ENCODE measurements at regions not wholly inside any gene's neighbourhood (a gene's known extent, or its start where the extent isn't known, plus 50 kb on each side); places are given as distances from the start of the nearest gene placed in this dataset.

DNA sequence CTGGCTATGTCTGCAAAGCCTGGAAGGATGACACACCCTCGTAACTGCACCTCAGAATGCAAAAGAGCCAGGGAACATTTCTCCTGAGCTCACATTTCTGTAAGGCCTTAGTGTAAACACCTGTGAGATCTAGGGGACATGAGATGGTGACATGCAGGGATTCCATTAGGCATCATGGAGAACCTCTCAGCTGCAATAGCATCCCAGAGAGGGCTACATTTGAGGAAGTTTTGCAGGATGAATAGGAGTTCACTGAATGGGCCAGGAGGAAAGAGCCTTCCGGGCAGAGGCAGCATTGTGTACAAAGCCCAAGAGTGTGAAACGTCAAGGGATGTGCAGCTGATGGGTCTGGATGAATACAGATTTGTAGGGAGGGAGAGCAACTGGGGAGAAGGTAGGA is 223.0 kb upstream of the RPL38 start:
- no peak for DNase-seq (ENCODE audit: low spot score in 2 of 2)
- TF ChIP-seq, protein P1, sequence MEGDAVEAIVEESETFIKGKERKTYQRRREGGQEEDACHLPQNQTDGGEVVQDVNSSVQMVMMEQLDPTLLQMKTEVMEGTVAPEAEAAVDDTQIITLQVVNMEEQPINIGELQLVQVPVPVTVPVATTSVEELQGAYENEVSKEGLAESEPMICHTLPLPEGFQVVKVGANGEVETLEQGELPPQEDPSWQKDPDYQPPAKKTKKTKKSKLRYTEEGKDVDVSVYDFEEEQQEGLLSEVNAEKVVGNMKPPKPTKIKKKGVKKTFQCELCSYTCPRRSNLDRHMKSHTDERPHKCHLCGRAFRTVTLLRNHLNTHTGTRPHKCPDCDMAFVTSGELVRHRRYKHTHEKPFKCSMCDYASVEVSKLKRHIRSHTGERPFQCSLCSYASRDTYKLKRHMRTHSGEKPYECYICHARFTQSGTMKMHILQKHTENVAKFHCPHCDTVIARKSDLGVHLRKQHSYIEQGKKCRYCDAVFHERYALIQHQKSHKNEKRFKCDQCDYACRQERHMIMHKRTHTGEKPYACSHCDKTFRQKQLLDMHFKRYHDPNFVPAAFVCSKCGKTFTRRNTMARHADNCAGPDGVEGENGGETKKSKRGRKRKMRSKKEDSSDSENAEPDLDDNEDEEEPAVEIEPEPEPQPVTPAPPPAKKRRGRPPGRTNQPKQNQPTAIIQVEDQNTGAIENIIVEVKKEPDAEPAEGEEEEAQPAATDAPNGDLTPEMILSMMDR (IDR thresholded peaks at IDR 0.05), result no peak
- TF ChIP-seq POLR2A (IDR thresholded peaks at IDR 0.05), result no peak
- H3K4me3 ChIP-seq (ENCODE audit: low read depth, poor library complexity, severe bottlenecking), result no peak overlapping the region
- WGBS, 2 donors, result 75 to 82% methylated on average over 3 of the region's 3 CpGs
- intact Hi-C loops (cut with DNase I; ENCODE audit: low total_unique reads), result no loop called here

GRCh38 chr17:73982871-73983270 is 220.6 kb upstream of the RPL38 start:
- WGBS, 2 donors, result 58 to 61% methylated on average over 8 of the region's 8 CpGs
- intact Hi-C loops (cut with DNase I; ENCODE audit: low total_unique reads), result no loop called here
- TF ChIP-seq, protein P1 (IDR thresholded peaks at IDR 0.05), result no peak
- no peak for TF ChIP-seq POLR2A (IDR thresholded peaks at IDR 0.05)
- no peak overlapping the region for H3K4me3 ChIP-seq (ENCODE audit: low read depth, poor library complexity, severe bottlenecking)
- no peak for DNase-seq (ENCODE audit: low spot score in 2 of 2)

DNA sequence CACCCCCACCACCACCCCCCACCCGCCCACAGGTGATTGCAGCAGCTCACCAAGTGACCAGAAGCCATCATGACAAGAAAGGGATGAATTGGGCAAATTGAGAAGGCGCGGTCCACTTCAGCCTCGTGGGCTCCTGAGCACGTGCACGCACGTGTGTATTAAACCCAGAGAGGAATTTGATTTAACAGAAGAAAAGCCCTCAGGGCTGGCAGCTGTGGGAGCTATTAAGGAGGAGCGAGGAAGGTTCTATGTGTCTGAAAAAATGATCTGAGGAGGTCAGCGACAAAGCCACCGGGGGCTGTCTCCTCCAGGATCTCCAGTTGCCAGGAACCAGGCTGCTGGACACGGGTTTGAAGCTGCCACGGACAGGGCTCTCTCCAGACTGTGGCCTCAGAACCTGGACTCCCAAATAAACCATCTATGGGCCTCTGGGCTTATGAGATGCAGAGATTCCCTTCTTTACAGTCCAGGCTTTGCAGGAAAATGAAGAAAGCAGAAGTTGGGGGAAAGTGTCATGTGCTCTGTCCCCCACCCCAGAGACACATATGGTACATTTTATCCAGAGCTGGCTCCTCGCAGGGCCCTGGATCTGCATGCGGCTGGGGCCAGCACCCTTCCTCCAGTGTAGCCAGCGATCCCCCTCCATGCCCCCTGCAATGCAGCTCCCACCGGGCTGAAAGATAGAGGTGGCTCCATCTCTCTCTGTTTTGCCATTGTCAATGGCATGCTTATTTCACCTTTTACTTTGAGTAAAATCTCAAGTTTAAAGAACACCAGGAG is 219.7 kb upstream of the RPL38 start:
- intact Hi-C loops (cut with DNase I; ENCODE audit: low total_unique reads), result no loop called here
- TF ChIP-seq, protein P1 (IDR thresholded peaks at IDR 0.05), result no peak
- TF ChIP-seq POLR2A (IDR thresholded peaks at IDR 0.05), result no peak
- no peak for DNase-seq (ENCODE audit: low spot score in 2 of 2)
- H3K4me3 ChIP-seq (ENCODE audit: low read depth, poor library complexity, severe bottlenecking), result no peak overlapping the region
- 65 to 71% methylated on average over 16 of the region's 16 CpGs for WGBS, 2 donors

DNA sequence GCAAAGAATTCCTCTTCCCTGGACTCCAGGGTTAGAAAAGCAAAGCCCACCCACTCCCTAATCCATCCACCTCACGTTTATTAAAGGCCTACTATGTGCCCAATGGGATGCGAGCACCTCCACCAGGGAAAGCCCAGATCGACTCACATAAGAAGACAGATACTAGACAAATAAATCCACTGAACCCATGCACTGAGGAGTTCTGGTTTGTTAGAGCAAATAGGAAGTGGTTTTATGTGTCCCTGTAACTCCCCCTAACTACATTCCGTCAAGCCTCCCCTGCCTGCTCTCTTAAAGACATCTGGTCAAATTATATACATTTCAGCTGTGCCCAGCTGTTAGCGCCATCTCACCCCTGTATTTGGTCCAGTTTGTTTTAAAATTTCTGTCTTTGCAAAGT is 218.5 kb upstream of the RPL38 start:
- DNase-seq (ENCODE audit: low spot score in 2 of 2), result no peak
- intact Hi-C loops (cut with DNase I; ENCODE audit: low total_unique reads), result no loop called here
- H3K4me3 ChIP-seq (ENCODE audit: low read depth, poor library complexity, severe bottlenecking), result no peak overlapping the region
- 48 to 53% methylated on average over 5 of the region's 5 CpGs for WGBS, 2 donors
- TF ChIP-seq, protein P1 (IDR thresholded peaks at IDR 0.05), result no peak
- TF ChIP-seq POLR2A (IDR thresholded peaks at IDR 0.05), result no peak

- WGBS, 2 donors, result 85 to 96% methylated on average over 11 of the region's 11 CpGs
- TF ChIP-seq, protein P1 (IDR thresholded peaks at IDR 0.05), result no peak
- TF ChIP-seq POLR2A (IDR thresholded peaks at IDR 0.05), result no peak
- H3K4me3 ChIP-seq (ENCODE audit: low read depth, poor library complexity, severe bottlenecking), result no peak overlapping the region
- intact Hi-C loops (cut with DNase I; ENCODE audit: low total_unique reads), result no loop called here
- DNase-seq (ENCODE audit: low spot score in 2 of 2), result no peak
Measured at GRCh38 chr17:73985466-73986015, 217.9 kb upstream of the RPL38 start.

All from lower leg skin (tissue), 4 donors.